ENCODE measurements at regions not wholly inside any gene's neighbourhood (a gene's known extent, or its start where the extent isn't known, plus 50 kb on each side); places are given as distances from the start of the nearest gene placed in this dataset.
A peak's percentile ranks its signal among the peaks of the same experiment; 100 is the strongest.
"Not testable (repeated sequence)": the region's sequence is repeated elsewhere in the genome, so short reads cannot be mapped to it uniquely, and the experiment has no call there.

DNA sequence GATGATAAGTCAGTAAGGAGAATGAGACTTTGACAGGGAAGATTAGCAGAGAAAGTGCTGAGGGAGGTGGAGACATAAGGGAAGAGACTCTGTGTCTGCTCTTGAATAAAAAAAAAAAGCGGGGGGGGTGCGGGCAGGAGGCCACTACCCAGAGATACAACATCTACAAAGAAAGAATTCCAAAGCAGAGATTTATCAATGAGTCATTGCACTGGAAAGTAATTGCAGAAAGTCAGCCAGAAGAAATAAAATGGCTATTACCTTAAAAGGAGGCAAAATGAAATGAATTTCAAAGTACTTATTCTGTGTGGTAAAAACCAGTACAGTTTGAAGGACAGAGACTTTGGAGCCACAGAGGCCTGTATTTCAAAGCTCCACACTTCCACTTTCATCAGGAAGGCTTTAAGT, 267.1 kb upstream of the PRKD1 start:
- peak overlapping the region; percentile 57 for H3K27ac ChIP-seq (ENCODE audit: low read depth, low read length)

DNA sequence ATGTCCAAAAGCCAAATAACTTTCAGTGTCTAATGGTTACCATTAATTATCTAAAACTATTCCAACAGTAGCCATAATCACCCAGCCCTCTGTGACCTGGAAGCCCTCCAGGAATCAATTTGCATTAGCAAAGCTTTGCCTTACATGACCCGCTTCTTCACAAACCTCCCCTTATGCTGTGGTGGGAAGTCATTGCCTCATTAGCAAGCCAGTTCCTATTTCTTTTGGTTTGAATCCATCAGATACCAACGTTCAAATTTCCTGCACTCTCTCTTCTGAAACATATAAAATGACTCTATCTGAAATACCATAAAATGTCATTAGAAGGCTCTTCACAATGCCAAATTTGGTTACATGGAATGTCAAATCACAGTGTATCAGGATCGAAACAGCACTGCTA, 268.3 kb upstream of the PRKD1 start:
- Histone ChIP-seq H4K20me1 (ENCODE audit: insufficient read depth, low read length) (no peaks in the 10 kb centered on the region), H3K4me3 (ENCODE audit: insufficient read depth, low read depth, low read length) (no peak overlapping the region), H3K27me3 (ENCODE audit: insufficient read depth, low read length) (no peaks in the 10 kb centered on the region), H3K4me2 (ENCODE audit: low read length) (peak overlapping the region; percentile 70), H2AFZ (ENCODE audit: low read depth, low read length) (no peak overlapping the region), H3K9me3 (ENCODE audit: insufficient read depth, low read depth, low read length) (no peaks in the 10 kb centered on the region), H3K36me3 (ENCODE audit: insufficient read depth, low read length) (no peaks in the 10 kb centered on the region), H3K9ac (ENCODE audit: low read length) (no peak overlapping the region), H3K4me1 (ENCODE audit: insufficient read depth, low read length) (peaks cover 33% of the 10 kb centered on the region), H3K79me2 (ENCODE audit: insufficient read depth, low read length) (no peaks in the 10 kb centered on the region), H3K27ac (ENCODE audit: low read depth, low read length) (no peak overlapping the region)
- Mint-ChIP-seq H3K9me3 (ENCODE audit: unreplicated experiment) (no peaks in the 10 kb centered on the region), H3K36me3 (ENCODE audit: low read depth, unreplicated experiment) (no peaks in the 10 kb centered on the region), H3K27me3 (ENCODE audit: low read depth, unreplicated experiment) (peaks cover 2% of the 10 kb centered on the region), H3K4me3 (ENCODE audit: unreplicated experiment) (no peak overlapping the region), H3K27ac (ENCODE audit: unreplicated experiment) (no peak overlapping the region), H3K4me1 (ENCODE audit: low read depth, unreplicated experiment) (peaks cover 20% of the 10 kb centered on the region)
- DNase-seq (ENCODE audit: low read depth) = peak; percentile 90
- TF ChIP-seq EZH2 (IDR thresholded peaks at IDR 0.05; ENCODE audit: insufficient read depth, low read length) (no peak), CTCF (IDR thresholded peaks at IDR 0.05; ENCODE audit: insufficient read depth, low read depth, low read length) (no peak)
- FAIRE-seq = peak; percentile 52

More for the DNA sequence above, 267.1 kb upstream of the PRKD1 start:
- Mint-ChIP-seq H3K4me1 (ENCODE audit: low read depth, unreplicated experiment) (peaks cover 20% of the 10 kb centered on the region), H3K27ac (ENCODE audit: unreplicated experiment) (peak overlapping the region; percentile 36), H3K27me3 (ENCODE audit: low read depth, unreplicated experiment) (peaks cover 2% of the 10 kb centered on the region), H3K4me3 (ENCODE audit: unreplicated experiment) (peak overlapping the region; percentile 55), H3K36me3 (ENCODE audit: low read depth, unreplicated experiment) (no peaks in the 10 kb centered on the region), H3K9me3 (ENCODE audit: unreplicated experiment) (no peaks in the 10 kb centered on the region)
- Histone ChIP-seq H3K9ac (ENCODE audit: low read length) (peak overlapping the region; percentile 24), H4K20me1 (ENCODE audit: insufficient read depth, low read length) (no peaks in the 10 kb centered on the region), H3K36me3 (ENCODE audit: insufficient read depth, low read length) (no peaks in the 10 kb centered on the region), H3K9me3 (ENCODE audit: insufficient read depth, low read depth, low read length) (no peaks in the 10 kb centered on the region), H3K4me1 (ENCODE audit: insufficient read depth, low read length) (peaks cover 33% of the 10 kb centered on the region), H3K4me3 (ENCODE audit: insufficient read depth, low read depth, low read length) (no peak overlapping the region), H3K4me2 (ENCODE audit: low read length) (peak overlapping the region; percentile 70), H2AFZ (ENCODE audit: low read depth, low read length) (no peak overlapping the region), H3K27me3 (ENCODE audit: insufficient read depth, low read length) (no peaks in the 10 kb centered on the region), H3K79me2 (ENCODE audit: insufficient read depth, low read length) (no peaks in the 10 kb centered on the region)
- TF ChIP-seq CTCF (IDR thresholded peaks at IDR 0.05; ENCODE audit: insufficient read depth, low read depth, low read length) (no peak), EZH2 (IDR thresholded peaks at IDR 0.05; ENCODE audit: insufficient read depth, low read length) (no peak)
- peak; percentile 43 for FAIRE-seq
- peak; percentile 93 for DNase-seq (ENCODE audit: low read depth)

GRCh38 chr14:30196861-30197260, 269.2 kb upstream of the PRKD1 start:
- H4K20me1 ChIP-seq (ENCODE audit: insufficient read depth, low read length) = no peaks in the 10 kb centered on the region
- H3K27ac ChIP-seq (ENCODE audit: low read depth, low read length) = no peak overlapping the region
- no peaks in the 10 kb centered on the region for H3K27me3 Mint-ChIP-seq (ENCODE audit: low read depth, unreplicated experiment)
- no peak for DNase-seq (ENCODE audit: low read depth)
- no peak overlapping the region for H3K4me3 ChIP-seq (ENCODE audit: insufficient read depth, low read depth, low read length)
- TF ChIP-seq CTCF (IDR thresholded peaks at IDR 0.05; ENCODE audit: insufficient read depth, low read depth, low read length) = no peak
- no peak for TF ChIP-seq EZH2 (IDR thresholded peaks at IDR 0.05; ENCODE audit: insufficient read depth, low read length)
- no peaks in the 10 kb centered on the region for H3K9me3 Mint-ChIP-seq (ENCODE audit: unreplicated experiment)
- H3K36me3 Mint-ChIP-seq (ENCODE audit: low read depth, unreplicated experiment) = no peaks in the 10 kb centered on the region
- H3K27ac Mint-ChIP-seq (ENCODE audit: unreplicated experiment) = no peak overlapping the region
- no peak overlapping the region for H2AFZ ChIP-seq (ENCODE audit: low read depth, low read length)
- H3K4me1 ChIP-seq (ENCODE audit: insufficient read depth, low read length) = peaks cover 33% of the 10 kb centered on the region
- no peak overlapping the region for H3K4me3 Mint-ChIP-seq (ENCODE audit: unreplicated experiment)
- no peak for FAIRE-seq
- H3K4me2 ChIP-seq (ENCODE audit: low read length) = no peak overlapping the region
- no peaks in the 10 kb centered on the region for H3K27me3 ChIP-seq (ENCODE audit: insufficient read depth, low read length)
- H3K9me3 ChIP-seq (ENCODE audit: insufficient read depth, low read depth, low read length) = no peaks in the 10 kb centered on the region
- no peaks in the 10 kb centered on the region for H3K36me3 ChIP-seq (ENCODE audit: insufficient read depth, low read length)
- H3K4me1 Mint-ChIP-seq (ENCODE audit: low read depth, unreplicated experiment) = peaks cover 20% of the 10 kb centered on the region
- H3K79me2 ChIP-seq (ENCODE audit: insufficient read depth, low read length) = no peaks in the 10 kb centered on the region
- H3K9ac ChIP-seq (ENCODE audit: low read length) = no peak overlapping the region

DNA sequence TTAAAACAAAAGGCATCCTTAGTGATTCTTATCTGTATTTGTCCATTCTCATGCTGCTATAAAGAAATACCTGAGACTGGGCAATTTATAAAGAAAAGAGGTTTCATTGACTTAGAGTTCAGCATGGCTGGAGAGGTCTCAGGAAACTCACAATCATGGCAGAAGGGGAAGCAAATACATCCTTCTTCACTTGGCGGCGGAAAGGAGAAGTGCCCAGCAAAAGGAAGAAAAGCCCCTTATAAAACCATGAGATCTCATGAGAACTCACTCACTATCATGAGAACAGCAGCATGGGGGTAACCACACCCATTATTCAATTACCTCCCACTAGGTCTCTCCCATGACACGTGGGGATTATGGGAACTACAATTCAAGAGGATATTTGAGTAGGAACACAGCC, 271.1 kb upstream of the PRKD1 start:
- H3K36me3 Mint-ChIP-seq (ENCODE audit: low read depth, unreplicated experiment); H3K4me3 ChIP-seq (ENCODE audit: insufficient read depth, low read depth, low read length): not testable (repeated sequence)

More for the DNA sequence above, 271.1 kb upstream of the PRKD1 start:
- FAIRE-seq; H2AFZ ChIP-seq (ENCODE audit: low read depth, low read length); H3K9me3 ChIP-seq (ENCODE audit: insufficient read depth, low read depth, low read length); H3K4me2 ChIP-seq (ENCODE audit: low read length); H3K27me3 ChIP-seq (ENCODE audit: insufficient read depth, low read length); DNase-seq (ENCODE audit: low read depth); H3K36me3 ChIP-seq (ENCODE audit: insufficient read depth, low read length); H4K20me1 ChIP-seq (ENCODE audit: insufficient read depth, low read length); H3K79me2 ChIP-seq (ENCODE audit: insufficient read depth, low read length); H3K4me3 Mint-ChIP-seq (ENCODE audit: unreplicated experiment); H3K27ac Mint-ChIP-seq (ENCODE audit: unreplicated experiment); H3K27me3 Mint-ChIP-seq (ENCODE audit: low read depth, unreplicated experiment); H3K9ac ChIP-seq (ENCODE audit: low read length); H3K27ac ChIP-seq (ENCODE audit: low read depth, low read length); H3K9me3 Mint-ChIP-seq (ENCODE audit: unreplicated experiment): not testable (repeated sequence)
- H3K4me1 Mint-ChIP-seq (ENCODE audit: low read depth, unreplicated experiment) = peaks cover 17% of the 10 kb centered on the region
- H3K4me1 ChIP-seq (ENCODE audit: insufficient read depth, low read length) = peaks cover 28% of the 10 kb centered on the region

All from astrocyte (in vitro differentiated cells and primary cell).